PFSK-1 (cell line): ENCODE measurements at regions not wholly inside any gene's neighbourhood (a gene's known extent, or its start where the extent isn't known, plus 50 kb on each side); places are given as distances from the start of the nearest gene placed in this dataset.

Source experiments
- FOXP2 ChIP-seq: optimal IDR thresholded peaks from 2 replicates; pipeline ENCODE3; 2011; ENCODE audit warnings: borderline replicate concordance, control low read depth, inconsistent platforms; ENCODE audit not compliant: insufficient read depth; ENCODE audit errors: extremely low read length, extremely low read depth
- POLR2AphosphoS5 ChIP-seq: IDR thresholded peaks from 2 replicates; pipeline ENCODE4 v1.6.1; 2012; ENCODE audit warnings: low read depth, mild to moderate bottlenecking, control low read depth, low read length, moderate library complexity
- REST ChIP-seq, 2 experiments: IDR thresholded peaks; 2 replicates each; pipeline versions ENCODE4 v1.6.1 to v1.8.0; 2011 to 2012; ENCODE audit warnings: low read depth in 2 of 2, low read length in 2 of 2, control low read depth in 1 of 2, inconsistent platforms in 1 of 2, mild to moderate bottlenecking in 1 of 2, moderate library complexity in 1 of 2; ENCODE audit not compliant: insufficient read depth in 1 of 2
- SIN3A ChIP-seq: IDR thresholded peaks from 2 replicates; pipeline ENCODE4 v1.6.1; 2012; ENCODE audit warnings: mild to moderate bottlenecking, low read length, moderate library complexity, borderline replicate concordance; ENCODE audit not compliant: insufficient read depth
- TAF1 ChIP-seq: IDR thresholded peaks from 2 replicates; pipeline ENCODE4 v1.6.1; 2012; ENCODE audit warnings: low read length, control low read depth, borderline replicate concordance; ENCODE audit not compliant: insufficient read depth

- TF ChIP-seq FOXP2 (no peak), REST (IDR thresholded peaks at IDR 0.05; ENCODE audit: insufficient read depth in 1 of 2, low read depth in 2 of 2, low read length in 2 of 2) (no peak), POLR2AphosphoS5 (no peak), TAF1 (no peak), SIN3A (no peak)
These were observed 55.3 kb upstream of the PIM1 start for GRCh38 chr6:37114612-37115011.

- no peak for TF ChIP-seq POLR2AphosphoS5
These were observed 54.6 kb upstream of the PIM1 start for GRCh38 chr6:37115236-37115895.

GRCh38 chr6:37116326-37116725, 53.6 kb upstream of the PIM1 start:
- no peak for TF ChIP-seq FOXP2
- TF ChIP-seq SIN3A = no peak
- TF ChIP-seq POLR2AphosphoS5 = no peak
- TF ChIP-seq TAF1 = no peak
- no peak for TF ChIP-seq REST (IDR thresholded peaks at IDR 0.05; ENCODE audit: insufficient read depth in 1 of 2, low read depth in 2 of 2, low read length in 2 of 2)

GRCh38 chr6:37119387-37119886, 50.5 kb upstream of the PIM1 start:
- TF ChIP-seq TAF1 = no peak
- TF ChIP-seq POLR2AphosphoS5 = no peak
- TF ChIP-seq FOXP2 = no peak
- TF ChIP-seq SIN3A = no peak
- no peak for TF ChIP-seq REST (IDR thresholded peaks at IDR 0.05; ENCODE audit: insufficient read depth in 1 of 2, low read depth in 2 of 2, low read length in 2 of 2)
